Anterior cingulate cortex (tissue), 58 donors: ENCODE measurements at regions not wholly inside any gene's neighbourhood (a gene's known extent, or its start where the extent isn't known, plus 50 kb on each side); places are given as distances from the start of the nearest gene placed in this dataset.
"Not testable (repeated sequence)": the region's sequence is repeated elsewhere in the genome, so short reads cannot be mapped to it uniquely, and the experiment has no call there.

Experiments used
- DNase-seq, 58 donors: peaks; one replicate each; lab custom pipeline; 2025; lab: John Stamatoyannopoulos, UW

DNA sequence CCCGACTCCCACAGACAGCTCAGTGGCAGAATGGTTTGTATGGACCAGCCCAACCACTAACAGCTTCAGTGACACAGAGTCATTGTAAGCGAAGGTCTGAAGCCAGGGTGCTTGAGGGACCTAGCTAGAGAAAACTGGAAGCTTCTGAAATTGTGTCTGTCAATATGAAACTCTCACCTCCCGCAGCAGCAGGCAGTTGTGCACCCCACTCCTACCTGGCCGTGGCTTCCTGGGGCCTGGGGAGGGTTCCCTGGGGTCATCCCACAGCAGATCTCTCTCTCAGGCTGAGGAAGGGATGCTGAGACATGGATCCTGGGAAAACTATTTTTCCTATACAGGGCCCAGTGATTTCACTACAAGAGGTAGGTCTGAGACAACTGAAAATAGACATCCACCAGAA is 229.5 kb downstream of the TFCP2L1 start:
- DNase-seq, result no peak

DNA sequence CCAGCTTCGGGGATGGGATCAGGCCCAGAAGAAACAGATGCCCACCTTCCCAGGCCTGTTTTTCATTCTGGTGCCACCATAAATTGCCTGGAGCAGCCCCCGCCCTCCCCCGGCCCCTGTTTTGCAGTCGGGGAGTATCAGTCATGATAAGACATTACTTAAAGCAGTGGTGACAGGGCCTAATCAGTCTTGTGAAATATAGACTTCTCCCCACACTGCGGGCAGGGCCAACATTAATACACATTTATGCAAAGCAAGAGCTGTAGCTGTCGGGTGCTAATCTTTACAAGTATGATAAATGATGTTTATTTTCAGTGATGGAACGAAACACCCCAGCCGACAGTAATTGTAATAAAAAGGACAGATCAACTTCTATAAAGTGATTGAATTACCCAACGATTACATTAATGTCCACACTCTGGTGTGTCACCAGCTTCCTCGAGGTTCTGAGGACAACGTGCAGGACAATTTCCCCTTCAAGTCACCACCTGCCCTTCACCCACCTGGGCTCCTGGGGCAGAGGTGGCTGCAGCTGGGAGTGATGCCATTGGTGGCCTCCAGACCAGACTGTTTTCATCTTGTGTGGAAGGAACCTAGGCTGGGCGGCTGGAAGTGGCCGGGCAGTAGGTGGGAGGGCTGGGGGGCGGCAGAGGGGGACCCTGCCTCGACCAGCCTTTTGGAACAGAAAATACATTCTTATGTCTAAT is 226.0 kb downstream of the TFCP2L1 start:
- no peak for DNase-seq

DNA sequence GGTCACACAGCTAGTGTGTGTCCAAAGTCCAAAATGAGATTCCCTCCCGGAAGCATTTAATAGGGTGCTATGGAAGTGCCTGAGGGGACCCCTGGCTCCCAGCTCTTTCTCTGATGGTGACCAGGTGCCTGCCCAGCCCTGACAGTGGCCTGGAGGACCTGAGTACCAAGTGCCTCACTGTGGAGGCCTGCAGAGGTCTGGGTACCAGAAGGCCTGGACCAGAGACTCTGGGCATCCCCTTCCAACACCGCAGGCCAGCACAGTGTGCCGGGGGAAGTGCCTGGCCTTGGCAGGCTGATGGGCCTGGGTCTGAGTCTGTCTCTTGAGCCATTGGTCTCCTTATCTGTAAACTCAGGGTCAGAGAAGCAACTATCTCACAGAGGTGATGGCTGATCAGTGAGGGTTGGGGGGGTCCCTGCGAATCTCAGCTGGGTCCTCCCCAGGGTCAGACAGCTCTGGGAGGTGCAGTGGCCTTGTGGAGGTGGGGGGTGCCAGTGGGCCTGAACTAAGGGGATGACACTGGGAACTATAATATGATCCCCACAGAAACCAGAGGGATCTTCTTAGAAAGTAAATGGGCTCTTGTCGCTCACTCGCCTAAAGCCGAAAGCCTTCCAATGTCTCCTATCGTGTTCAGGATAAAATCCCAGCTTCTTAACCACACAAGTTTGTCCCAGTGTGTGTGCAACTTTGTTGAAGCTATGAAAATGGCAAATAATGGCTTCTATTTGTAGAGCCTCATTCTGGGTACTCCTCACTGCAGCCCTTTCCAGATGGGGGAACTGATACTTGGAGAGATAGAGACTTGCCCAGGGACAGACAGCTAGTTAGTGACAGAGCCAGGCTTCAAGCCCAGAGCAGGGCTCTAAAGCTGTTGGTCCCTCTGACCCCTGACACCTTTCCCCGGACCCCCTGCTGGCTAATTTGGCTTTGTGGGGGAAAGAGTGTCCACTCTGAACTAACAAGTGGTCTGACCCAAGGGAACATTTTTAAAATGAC is 225.1 kb downstream of the TFCP2L1 start:
- DNase-seq, result no peak

DNA sequence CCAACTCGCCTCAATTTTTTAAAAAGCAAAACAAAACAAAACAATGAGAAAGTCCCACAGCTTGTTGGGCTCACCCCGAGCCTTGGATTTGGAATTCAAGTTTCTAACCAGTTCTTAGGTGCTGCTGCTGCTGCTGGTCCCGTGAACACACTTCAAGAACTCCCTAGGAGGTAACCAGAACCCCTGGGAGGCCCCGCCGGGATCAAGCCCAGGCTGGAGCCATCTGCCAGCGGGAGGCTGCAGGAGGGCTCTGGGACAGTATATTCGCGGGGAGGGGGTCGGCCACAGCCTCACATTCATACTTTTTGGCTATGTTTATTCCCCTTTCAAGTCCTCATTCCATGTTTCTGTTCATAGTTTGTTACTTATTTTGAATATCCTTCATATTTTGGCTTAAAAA is 223.4 kb downstream of the TFCP2L1 start:
- DNase-seq, result no peak

DNA sequence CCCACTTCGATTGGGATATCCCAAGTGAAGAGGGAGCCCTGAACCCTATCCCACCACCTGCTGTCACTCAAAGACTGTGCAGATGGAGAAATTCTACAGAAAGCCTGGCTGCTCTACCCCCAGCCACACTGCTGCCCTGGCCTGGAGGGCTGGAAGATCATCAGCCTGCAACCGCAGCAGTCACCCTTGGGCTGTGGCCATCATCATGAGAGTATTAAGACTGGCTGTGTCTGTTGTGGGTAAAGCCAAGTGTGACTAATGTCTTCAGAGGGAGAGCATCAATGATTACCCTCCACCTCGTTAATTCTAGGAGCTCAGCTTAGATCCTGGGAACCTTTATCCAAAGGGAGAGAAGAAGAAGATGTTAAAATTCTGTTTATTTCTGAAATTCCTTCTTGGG is 221.5 kb downstream of the TFCP2L1 start:
- DNase-seq, result no peak

DNA sequence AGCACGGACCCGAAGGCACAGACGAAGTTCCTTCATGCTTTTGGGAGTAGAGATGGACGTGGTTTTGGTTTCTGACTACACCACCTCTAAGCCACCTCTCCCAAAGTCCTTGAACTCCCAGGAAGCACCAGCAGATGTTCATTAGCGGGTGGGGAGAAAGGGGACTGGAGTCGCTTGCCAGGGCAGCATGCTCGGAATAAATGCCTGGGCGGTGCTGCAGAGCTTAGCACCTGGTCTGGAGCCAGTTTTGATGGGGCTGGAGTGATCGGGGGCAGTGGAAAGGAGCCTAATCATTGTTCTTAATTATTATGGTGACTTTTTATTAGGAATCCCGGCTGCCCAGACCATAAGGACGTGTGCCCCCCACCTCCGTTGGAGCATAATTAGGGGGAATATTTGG is 220.8 kb downstream of the TFCP2L1 start:
- no peak for DNase-seq

DNA sequence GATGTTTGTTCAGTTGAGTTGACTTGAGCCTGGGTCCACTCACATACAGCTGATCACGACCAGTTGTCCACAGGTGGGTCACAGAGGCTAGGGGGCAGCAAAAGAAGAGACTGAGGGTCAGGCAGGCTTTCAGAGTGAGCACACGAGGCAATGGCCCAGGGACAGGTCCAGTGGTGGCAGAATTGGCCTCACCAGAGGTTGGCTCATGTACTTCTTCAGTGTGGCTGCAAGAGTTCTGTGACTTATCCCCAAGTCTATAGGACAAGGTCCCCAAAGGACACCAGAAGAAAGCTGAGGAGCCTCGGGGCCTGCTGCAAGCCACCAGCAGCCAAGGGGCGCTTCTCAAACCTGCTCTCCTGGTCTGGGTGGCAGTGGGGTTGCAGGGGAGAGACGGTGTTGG is 219.8 kb downstream of the TFCP2L1 start:
- DNase-seq, result no peak

DNA sequence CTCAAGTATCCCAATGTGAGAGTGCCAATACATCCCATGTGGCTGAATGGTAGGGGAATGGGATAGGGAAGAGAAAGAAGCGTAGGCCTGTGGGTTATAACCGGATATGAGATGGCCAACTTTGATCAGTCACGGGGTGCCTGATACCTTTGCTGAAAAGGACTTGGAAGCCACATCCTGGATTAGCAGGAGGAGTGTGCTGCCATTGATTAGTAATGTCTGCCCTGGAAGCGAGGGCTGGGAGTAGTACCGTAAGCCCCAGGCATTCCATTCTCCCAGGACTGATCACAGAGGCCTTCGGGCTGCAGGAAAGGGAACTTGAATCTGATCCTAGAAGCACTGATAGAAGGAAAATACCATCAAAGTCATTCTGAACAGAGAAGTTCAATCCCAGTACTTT is 218.5 kb downstream of the TFCP2L1 start:
- DNase-seq, result no peak

DNA sequence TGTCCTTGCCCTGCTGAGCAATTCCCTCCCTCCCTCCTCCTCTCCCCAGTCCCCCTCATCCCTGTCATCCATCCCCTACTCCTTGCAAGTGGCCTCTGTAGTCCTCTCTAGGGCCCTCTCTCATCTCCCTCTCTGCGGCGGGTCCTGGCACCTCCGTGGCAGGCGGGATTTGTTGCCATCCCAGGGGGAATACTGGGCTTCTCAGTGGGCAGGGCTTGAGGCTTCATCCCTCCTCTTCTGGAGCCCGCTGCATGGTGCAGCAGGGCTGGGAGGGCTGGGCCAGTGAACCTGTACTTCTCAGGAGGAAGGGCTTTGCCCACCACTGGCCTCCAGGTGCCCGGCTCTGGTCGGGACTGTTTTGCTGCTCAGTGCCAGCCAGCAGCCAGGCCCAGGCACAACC is 216.2 kb downstream of the TFCP2L1 start:
- no peak for DNase-seq

DNA sequence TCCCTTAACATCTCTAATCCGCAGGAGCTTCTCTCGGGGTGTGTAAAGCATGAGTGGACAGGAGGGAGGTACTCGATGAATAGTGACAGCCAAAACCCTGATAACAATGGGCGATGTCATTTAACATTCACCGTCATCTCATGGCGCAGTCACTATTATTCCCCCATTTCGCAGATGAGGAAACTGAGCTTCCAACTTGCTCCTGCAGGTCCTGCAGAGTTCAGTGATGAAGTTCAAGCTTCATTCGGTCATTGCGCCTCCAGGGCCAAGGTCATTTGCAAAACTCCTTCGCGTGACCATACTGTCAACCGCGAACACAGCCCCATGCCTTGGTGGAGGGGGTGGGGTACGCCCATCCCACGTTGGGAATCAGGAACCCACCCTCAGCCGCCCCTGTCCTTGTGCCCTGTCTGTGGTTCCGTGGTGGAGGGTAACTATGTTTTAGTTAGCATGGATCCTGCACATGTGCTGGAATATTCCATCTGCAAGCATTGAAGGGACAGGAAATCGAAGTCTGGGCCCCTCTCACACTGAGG is 215.5 kb downstream of the TFCP2L1 start:
- DNase-seq, result no peak

DNA sequence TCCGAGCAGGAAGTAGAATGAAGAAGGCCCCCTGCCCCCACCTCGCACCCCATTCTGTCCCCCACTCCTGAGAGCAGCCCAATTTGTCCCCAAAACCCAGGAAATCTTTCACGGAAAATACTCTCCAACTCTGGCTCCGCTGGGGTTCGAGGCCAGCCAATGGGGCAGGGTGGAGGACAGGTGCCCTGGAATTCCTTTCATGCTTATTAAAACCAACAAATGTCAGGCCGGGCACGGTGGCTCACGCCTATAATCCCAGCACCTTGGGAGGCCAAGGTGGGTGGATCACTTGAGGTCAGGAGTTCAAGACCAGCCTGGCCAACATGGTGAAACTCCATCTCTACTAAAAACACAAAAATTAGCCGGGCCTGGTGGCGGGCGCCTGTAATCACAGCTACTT is 214.9 kb downstream of the TFCP2L1 start:
- DNase-seq, result not testable (repeated sequence)

DNA sequence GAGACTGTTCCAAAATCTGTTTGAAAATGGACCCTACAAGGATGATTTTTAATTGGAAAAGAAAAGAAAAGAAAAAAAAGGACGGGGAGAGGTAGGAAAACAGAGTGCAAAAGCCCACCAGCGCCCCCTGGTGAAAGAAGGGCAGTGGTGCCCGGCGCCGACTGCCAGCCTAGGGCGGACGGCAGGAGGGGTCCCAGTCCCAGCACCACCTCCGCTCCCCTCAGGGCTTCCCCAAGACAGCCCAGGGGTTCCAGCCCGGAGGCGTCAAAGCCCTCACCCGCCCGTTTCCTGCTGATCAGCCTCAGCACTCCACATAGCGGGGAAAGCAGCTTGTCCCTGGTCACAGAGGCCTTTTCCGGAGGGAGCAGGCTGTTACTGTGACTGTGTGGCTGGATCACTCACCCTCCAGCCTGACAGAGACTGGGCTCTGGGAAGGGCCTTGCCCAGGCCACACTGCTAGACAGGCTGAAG is 213.9 kb downstream of the TFCP2L1 start:
- peak in 50 of 58 donors; percentile 8 to 74 (median 35) for DNase-seq

DNA sequence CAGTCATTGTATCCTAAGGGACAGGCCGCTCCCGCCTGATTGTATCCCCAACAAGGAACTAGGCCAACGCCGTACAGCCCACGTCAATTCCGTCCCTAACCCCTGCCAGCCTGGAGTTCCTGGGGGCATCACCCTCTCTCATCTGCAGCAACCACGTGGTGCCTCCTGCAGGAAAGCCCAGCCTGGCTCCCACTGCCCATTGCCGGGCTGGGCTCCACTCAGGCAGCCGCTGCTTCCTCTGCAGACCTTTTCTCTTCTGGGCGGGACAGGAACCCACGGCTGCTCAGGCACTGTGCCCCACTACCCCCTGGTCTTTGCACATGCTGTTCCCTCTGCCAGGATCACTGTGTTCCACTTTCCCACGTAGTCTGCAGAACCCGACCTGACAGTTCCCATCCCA is 212.2 kb downstream of the TFCP2L1 start:
- no peak for DNase-seq

DNA sequence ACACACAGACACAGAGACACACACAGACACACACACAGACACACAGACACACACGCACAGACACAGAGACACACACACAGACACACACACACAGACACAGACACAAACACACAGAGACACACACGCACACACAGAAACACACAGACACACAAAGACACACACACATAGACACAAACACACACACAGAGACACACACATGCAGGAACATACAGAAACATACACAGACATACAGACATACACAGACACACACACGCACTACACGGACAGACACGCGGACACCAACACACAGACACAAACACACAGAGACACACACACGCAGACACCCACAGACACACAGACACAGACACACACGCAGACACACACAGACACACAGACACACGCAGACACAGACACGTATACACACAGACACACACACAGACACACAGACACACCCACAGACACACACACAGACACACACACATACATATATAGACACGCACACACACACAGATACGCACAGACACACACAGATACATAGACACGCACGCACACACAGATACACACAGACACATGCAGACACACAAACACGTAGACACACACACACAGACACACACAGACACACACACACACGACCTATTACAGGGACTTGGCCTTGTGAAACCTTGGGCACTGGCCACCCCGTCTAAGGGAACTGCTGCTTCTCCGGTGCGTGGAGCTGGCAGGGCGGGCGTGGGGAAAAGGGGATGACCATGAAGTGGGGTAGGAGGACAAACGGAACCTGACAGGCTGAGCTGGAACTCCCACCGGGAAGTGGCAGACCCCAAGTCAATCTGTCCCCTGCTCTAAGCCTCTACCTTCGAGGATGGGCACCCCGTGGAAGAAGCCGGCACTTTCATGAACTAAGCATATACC is 211.4 kb downstream of the TFCP2L1 start:
- no peak for DNase-seq

DNA sequence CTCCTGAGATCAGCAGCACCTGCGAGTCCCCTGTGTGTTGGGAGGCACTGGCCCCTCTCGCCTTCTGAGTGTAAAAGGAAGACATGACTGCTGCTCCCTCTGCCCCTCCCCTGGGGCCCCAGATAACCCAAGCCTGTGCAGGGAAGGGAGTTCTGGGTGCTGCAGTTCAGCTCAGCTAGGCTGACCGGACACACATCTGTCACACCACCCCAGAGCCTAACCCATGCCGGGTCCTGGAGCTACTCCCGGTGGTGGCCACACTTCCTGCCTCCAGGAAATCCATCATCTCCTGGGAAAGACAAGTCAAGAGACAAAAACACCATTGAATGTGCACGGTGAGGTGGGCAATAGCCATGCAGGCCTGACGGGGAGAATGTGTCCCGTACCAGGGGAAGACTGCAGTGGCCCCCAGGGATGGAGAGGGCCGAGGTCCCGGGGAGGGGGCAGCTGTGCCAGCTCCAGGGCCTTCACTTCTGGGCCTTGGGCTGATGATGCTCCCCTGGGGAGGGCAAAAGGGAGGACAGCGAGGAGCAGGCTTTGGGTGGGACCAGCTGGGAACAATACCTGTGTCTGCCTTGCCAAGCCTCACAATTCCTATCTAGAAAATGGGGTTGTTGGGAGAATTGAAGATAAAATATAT is 210.6 kb downstream of the TFCP2L1 start:
- no peak for DNase-seq

DNA sequence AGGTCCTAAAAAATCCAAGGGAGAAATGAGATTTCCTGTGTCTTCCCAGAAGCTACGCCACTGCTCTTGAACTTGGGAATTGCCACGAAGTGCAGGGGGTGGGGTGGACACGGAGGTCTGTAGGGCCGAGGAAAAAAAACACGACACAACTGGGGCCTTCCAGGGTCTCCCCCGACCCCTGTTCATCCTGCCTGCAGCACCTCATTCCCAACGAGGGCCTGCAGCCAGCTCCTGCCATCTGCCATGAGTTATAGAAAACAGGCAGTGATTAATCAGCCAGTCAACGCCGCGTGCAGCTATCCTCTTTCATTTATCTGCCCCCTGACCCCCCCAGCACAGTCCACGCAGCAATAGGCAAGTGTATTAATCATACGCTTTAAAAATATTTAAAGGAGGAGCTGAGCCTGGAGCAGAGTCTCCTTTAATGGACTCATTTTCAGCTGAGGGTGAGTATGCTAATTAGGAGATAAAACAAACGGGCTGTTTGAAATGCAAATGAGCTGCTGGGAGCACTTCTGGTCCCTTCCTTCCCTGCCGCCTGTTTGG is 209.9 kb downstream of the TFCP2L1 start:
- peak in 34 of 58 donors; percentile 15 to 81 (median 55) for DNase-seq

DNA sequence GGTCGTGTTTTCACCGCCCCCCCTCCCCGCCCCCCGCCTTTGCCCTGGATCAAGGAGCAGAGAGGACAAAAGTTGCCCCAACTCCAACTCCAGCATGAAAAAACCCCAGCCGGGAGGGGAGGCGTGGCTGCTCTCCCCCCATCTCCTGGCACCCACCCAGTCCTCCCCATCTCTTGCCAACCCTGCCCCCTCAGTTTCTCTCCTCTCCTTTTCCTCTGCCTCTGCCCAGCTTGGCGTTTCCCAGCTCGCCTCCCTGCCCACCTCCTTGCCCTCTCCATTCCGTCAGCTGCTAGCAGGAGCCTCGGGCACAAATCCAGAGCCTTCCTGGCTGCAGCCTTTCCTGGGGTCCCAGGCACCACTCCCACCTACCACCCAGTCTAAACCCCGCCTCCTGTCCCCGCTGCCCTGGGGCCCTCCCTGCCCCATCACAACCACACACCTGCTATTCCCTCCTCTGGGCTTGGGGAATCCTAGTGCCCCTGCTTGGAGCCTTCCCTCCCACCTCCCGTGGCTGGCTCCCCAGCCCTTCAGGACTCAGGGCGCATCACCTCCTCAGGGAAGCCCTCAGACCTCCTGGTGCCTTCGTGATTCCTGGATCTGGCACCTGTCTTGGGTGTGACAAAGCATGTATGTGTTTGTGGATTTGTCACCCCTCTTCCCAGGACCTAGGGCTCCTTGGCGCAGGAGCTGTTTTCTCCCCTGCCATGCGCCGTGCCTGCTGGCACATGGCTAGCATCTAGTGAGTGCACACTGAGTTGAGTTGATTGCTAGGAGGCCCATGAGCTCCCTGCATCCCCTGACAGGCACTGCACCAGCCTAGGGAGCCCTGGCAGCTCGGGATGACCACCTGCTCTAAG is 209.1 kb downstream of the TFCP2L1 start:
- DNase-seq, result peak in 50 of 58 donors; percentile 10 to 85 (median 52)

DNA sequence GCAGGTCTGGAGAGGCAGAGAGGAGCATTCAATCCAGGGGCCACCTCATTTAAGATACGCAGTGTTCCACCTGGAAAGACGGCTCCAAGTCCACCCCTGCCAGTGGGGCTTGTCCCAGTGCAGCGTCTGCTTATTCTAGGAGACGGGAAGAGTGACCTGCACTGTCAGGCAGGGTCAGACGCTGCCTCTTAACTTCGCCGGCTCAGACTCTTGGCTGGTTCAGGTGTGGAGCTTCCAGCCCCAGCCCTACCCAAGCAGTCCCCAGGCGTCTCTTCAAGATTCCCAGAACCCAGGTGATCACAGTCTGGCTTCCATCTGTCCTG is 208.5 kb downstream of the TFCP2L1 start:
- DNase-seq, result no peak
